Upper lobe of left lung (tissue), 4 donors: ENCODE measurements at regions not wholly inside any gene's neighbourhood (a gene's known extent, or its start where the extent isn't known, plus 50 kb on each side); places are given as distances from the start of the nearest gene placed in this dataset.

ENCODE experiments used
- POLR2A ChIP-seq, 4 donors: fragments of 450-650 bp; IDR thresholded peaks; one replicate each; pipeline ENCODE4 v1.5.1; 2016 to 2017; ENCODE audit warnings: antibody characterized with exemption in 4 of 4, mild to moderate bottlenecking in 2 of 4
- POLR2AphosphoS5 ChIP-seq, 2 donors: sonication (generic); formaldehyde crosslinking; IDR thresholded peaks; one replicate each; pipeline ENCODE4 v1.5.1; 2017; ENCODE audit warnings: antibody characterized with exemption in 2 of 2

DNA sequence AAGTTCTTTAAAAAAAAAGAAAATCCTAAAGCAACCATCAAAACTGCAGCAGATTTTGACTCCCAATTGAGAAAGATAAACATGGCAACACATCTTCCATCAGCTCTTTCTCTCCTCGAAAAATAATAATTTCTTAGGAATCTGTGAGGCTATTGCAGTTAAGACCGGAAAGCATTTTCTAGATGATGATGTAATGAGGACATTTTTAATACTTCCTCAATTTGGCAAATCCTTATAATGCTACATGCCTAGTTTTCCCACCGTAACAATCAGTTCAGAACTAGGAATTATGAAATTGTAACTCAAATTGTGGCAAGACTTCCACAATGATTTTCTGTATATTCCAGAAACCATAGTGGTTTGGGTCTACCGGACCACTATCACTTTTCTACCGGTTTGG is 180.9 kb upstream of the PDE3A start:
- TF ChIP-seq POLR2A (IDR thresholded peaks at IDR 0.05), result no peak
- no peak for TF ChIP-seq POLR2AphosphoS5 (IDR thresholded peaks at IDR 0.05)
